HuH-7.5 (cell line): ENCODE measurements at regions not wholly inside any gene's neighbourhood (a gene's known extent, or its start where the extent isn't known, plus 50 kb on each side); places are given as distances from the start of the nearest gene placed in this dataset.

Experiments
- DNase-seq: peaks from one replicate; pipeline ENCODE4 v3.0.0; 2011; ENCODE audit warnings: low spot score

DNA sequence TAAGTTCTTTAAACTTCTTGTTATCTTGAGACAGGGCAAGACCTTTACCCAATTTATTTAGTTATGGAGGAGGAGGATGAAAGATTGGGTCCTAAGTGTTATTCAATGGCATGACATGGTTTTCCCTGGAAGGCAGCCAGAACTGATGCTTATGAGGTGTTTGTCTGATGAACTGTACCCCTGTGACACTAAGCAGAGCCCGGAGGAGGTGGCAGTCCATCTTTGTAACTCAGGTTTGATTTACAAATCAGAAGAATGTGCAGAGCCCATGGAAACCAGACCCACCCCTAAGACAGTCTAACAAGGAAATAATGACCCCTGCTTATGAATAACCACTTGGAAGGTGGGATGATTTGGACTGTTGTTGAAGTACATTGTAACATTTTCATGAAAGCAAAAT is 878.6 kb upstream of the NR2F2 start:
- DNase-seq = no peak

DNA sequence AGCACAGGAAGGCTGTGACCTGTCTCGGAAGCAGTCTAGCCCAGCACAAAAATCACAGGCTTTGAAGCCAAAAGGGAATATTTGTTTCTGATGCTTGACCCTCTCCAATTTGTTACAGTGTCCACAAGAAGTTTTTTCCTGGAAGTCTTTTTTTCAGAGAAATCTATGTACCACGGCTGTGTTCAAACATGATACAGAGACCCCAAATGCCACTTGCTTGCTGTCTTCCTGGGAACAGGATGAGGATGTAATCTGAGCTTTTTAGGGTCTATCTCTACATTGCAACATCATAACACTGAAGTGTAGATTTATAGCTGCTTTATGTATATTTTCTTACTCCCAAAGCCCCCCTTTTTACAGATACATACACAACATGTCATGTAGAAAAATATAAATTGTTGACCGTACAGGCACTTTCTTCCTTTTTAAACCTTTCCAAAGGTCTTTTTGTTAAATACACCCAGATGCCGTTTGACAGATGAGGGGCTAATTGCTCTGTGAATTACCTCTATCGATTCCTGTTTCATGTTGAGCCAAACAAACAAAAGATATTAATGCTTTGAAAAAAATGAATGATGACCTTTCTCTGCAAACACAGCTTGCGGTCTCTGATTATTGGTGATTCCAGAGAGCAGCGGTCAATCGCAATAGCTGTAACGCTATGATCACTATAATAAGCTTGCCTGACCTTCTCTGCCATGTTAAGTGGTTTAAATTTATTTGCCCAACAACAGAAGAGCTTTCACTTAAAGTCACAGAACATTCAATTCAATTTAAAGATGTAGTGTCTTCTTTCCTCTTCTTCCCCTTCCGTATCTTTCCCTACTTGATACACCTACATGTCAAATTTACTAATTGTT is 875.9 kb upstream of the NR2F2 start:
- peak; percentile 20 for DNase-seq

DNA sequence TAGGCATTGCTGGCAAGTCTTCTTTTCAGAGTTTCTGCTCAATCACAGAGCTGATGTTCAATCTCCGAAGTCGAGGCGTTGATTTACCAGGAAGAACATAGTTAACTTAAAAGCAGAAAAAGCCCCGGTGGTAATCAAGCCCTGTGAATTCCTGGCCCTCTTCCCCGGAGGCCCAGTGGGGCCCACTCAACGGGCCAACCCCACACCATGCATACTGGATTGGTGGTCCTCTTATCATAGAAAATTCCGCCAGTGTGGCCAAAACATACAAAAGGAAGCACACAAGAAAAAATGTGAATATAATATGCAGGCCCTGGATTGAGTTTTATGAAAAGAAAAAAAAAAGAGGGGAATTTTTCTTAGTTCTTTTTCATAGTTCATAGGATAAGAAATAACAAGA is 873.0 kb upstream of the NR2F2 start:
- no peak for DNase-seq

DNA sequence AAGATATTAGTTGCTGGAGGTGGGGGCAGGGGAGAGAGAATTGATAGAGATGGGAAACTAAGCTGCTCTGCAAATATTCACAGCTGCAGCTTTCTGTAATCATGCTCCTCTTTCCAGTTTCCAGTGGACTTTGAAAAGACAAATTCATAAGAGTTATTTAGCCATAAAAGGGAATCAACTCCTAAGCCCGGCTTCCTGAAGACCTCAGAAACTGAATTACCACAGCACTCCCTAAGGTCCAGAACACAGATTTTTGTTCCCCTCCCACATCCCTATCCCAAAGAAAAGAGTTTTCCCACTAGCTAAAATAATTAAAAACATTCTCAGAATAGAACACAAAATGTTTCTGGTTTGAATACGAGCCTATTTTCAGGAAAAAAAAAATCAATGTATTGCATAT is 871.8 kb upstream of the NR2F2 start:
- no peak for DNase-seq

DNA sequence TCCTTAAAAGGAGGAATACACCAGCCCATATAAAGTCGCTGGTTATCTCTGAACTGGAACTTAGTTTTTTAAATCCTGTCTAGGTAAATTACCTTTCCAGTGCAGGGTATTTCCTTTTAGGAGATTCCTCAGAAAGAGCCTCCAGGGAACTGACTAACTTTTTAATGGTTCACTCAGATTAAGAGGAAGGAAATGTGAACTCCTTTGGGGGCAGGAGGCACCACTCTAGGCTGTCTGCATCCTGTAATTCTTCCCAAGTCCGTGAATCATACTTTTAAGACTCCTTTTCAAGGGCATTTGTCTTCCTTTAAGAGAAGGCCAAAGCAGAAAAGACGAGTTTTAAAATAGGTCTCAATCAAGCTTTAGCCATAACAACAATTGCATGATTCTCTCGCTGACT is 871.2 kb upstream of the NR2F2 start:
- DNase-seq = no peak

DNA sequence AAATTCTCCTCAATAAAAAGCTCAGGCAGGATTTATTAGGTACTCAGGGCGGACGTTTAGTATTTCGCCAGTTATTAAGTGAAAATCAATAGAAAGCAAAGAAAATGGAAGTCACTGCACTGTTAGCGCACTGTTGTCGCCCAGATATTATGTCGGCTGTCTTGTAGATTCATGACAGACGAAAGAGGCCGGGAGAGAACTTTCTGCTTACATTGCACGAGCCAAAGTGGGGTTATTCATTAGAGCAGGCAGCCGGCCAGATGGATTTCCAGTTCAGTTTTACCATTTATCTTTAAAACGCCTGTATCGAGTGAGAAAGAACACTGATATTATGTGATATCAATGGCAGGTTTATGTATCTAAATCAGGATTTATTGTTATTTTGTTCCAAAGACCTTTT is 866.0 kb upstream of the NR2F2 start:
- DNase-seq = no peak

DNA sequence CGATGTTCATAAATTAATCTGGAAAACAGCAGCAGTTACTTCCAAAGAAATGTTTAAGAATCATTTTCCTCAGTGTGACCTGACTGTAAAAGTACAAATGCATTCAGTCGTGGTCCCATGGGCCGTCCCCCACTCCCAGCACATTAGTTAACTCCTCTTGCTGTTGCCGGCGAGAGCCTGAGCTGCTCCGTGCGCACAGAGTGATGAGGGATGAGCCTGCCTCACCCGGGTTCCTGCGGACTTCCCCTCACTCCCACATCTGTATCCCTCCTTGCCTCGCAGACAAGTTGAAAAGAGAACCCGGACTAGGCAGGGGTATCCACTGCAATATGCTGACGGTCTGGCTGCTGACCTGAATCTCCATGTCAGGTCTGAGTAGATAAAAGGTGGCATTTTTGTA is 861.7 kb upstream of the NR2F2 start:
- no peak for DNase-seq

DNA sequence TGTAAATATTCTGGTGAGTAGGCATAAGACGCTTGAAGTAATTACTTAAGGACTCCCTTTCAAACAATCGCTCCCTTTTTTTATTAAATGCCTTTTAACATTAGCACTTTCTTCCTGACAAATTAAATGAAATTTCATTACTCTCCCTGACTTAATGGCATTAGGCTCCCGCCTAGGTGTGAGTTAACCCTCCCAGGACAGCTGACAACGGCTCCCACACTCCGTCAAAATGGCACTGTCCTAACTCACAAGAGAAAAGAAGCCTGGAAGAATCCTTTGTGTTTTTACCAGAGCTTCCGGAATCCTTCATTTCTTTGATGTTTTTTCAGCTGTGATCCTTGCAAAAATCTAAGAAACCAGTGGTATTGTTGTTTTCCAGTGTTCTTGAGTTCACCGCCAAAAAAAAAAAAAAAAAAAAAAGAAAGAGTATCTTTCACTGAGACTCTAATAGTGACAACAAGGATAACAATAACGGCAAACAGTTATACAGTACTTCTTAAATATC is 861.0 kb upstream of the NR2F2 start:
- DNase-seq = no peak

DNA sequence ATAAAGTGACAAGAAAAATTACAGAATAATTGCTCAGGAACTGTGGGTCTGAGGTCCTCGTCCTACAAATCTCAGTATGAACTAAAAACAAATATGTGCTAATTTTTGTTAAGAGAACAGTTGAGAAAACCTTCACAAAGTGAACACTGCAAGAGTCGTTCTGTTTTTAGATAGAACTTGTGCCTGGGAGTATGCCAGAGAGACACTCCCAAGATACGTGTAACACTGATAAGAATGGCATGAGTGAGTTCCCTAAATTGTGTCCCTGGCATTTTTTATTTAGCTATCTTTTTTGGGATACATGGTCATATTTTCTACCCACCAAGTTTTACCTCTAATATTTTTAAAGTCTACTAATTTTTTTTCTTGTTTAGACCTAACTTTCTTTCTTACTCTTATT is 860.0 kb upstream of the NR2F2 start:
- DNase-seq = no peak

DNA sequence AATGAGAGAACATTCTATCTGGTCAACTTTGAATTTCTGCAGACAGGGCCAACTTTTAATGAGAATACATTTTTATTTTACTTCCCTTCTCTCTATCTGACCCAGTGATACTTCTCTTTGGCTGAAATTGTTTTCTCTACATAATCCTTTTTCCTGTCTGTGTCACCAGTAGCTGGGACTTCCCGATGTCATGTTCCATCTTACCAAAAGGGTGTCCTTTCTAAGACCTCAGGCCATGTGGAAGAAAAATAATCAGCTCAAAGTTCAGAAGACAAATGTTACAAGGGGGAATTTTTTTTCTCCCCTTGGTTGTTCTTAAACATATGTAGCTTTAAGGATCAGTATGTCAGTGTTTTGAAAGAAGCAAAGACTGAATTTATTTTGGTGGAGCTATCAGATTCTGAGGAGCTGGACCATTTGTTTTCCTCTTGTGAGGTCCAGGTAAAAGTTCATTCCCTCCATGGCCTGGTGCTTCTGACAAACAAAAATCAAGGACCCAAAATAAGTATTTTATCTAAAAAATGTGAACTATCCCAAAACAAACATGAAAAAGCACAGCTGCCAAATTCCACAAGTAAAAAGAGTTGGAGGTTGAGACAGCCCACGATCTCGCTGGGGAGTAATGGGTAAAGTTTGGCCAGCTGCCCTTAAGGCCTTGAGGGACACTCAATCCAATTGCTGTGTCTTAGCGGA is 859.4 kb upstream of the NR2F2 start:
- no peak for DNase-seq

DNA sequence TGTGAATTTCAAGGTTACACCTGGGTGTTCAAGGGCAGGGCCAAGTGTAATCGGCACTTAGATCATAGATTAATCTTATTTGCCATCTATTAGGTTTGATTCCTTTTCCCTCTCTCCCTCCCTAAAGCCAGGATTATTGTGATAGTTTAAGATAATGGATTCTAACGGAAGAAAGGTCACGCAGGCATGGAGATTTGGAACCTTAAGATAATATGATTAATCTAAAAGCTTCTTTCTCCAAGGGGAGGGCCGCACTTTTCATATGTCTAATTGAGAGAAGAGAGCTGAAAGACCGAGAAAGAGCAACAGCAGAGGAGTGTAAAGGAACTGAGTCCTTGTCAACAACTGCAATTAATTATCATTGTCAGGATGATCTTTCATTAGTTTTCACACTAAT is 858.8 kb upstream of the NR2F2 start:
- DNase-seq = no peak

DNA sequence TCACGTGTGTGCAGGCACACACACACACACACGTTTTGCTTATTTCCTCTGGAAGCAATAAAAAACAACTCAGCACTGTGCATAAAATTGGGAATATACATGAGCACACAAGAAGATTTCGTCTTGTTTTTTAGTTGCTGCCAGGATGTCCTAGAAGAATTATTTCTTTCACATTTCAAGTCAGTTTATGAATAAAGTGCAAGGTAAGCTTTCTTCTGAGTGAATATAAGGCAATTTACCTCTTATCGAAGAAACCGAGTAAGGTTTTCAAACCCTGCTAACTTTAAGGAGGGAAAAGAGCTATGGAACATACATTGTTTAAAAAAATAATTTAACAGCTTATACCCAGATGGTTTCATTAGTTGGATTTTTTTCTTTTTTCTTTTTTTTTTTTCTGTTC is 855.4 kb upstream of the NR2F2 start:
- no peak for DNase-seq

DNA sequence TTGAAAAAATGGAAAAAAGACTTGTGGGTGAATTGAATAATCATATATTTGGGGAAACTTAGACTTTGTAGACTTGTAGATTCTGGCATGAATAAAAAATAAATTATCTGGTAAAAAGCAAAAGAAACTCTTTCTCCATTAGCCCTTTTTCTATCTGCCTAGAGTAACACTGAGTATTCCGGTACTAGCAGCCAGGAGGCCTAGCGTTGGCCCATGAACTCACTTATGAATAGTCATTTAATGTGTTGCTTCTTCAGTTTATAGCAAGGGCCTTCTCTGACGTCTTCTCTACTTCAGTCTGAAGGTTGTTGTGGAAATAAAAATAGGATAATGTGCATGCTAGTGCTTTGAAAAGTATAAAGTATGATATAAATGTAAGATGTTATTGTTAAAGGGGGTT is 851.2 kb upstream of the NR2F2 start:
- DNase-seq = no peak

DNA sequence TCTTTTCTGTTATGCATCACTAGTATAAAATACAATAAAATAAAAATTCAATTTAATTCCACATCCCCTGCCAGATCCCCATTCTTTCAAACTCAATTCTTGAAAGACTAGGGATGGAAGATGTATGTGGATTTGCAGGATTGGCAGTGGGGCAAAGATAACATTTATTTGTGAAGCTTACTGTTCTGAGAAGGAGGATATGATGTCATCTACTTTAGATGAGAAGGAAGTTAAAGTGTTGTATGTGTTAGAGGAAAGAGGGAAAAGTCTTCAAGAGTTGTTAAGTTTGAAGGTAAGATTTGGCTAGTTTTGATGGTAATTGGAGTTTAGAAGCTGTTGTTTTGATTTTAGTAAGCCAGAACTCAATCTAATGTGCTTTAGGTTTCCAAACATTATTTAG is 845.1 kb upstream of the NR2F2 start:
- no peak for DNase-seq

DNA sequence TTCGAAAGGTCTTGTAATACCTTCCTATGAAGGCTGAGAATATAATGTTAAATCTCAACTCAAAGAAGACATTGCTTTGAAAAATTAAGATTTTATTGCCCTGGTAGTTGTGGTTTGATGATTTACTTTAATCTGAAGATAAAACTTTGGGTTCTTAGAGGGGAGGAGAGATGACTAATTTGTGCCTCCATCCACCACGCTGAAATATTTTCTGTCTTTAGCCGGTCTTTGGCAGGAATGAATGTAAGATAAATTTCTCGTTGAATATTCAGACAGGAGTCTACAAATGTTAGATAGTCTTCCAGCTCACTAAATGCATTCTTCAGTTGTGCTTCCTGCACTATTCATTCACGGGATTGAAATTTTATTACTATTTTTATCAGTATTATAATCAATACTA is 844.3 kb upstream of the NR2F2 start:
- no peak for DNase-seq

DNA sequence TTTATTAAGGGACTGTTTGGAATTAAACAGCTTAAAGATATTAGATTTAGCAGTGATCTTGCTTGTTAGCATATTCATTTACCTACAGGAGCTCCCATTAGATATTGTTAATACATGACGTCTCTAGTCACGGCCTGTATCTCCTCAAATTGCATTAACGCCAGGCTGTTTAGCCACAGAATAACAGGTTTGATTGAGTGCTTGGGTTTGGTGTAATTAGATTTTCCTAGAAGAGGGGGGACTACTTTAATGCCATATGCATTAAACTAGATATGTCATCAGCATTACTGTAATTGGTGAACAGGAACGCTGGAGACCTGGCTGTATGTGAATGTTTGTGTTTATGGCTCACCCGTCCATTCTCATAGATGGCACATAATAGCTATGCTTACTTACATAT is 841.4 kb upstream of the NR2F2 start:
- no peak for DNase-seq

DNA sequence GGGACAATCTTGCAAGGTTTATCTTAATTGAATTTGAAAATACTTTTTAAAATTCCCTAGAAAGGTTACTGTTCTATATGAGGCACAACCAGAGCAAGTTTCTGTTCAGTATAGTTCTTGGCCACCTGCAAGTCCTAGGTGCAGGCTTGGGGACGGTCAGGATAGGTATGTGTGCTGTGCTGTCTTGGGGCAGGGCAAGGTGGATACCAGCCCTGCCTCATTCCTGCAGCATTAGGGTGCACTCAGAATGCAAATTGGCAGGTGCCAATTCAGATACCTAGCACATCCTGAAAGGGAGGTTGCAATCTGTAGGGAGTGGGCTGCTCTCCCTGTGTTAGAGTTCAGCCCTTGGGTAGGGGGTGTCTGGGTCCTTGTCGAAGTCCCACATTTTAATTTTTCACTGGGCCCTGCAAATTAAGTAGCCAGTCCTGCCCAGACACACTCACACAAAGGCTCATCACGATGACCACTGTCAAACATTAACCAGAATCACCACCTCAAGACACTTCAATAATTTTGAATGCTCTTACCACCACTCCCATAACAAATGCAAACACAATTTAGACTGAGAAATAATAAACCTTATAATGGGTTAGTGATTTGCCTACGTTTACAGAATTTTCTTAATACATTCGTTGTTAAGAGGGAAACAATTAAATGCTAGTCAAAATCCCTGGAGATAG is 838.0 kb upstream of the NR2F2 start:
- no peak for DNase-seq

DNA sequence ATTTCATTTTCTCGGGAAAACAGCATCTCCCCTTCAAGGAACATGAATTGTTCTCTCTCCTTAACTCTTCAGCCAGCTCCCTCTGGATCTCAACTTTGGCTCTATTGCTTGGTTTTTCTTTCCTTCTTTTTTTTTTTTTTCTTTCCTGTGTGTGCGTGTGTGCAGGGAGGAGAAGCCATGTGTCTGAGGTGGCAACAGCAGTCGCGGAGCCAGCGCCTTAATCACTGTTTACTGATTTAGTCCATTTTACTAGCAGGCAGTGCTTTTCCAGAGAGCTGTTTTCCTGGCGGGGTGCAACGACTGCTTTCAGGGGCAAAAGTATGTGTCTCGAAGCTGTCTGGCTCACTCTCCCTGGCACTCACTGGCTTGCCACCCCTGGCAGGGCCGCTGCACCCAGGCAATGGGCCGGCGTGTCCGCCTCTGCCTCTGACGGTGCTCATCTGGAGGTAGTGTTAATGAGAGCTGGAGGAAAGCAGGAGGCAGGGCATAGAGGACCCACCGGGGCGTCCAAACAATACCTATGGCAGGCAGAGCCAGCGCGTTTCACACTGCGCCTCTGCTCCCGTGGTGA is 835.4 kb upstream of the NR2F2 start:
- DNase-seq = no peak

DNA sequence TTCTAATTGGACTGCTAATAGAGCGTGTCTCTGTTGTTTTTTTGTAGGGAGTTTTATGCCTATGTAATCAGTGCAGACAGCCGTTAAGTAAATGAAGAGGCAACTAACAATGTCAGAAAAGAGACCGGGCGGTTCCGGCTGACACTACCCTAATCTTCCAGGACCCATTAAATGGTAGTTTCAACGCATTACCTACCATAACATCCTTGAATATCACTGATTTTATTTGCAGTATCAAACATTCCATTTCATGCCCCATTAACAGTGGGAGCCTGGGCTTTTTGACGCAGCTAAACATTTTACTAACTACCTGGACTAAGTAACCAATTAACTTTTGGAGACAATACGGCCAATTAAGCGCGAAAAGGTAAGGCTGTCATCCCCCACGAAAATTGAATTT is 832.9 kb upstream of the NR2F2 start:
- DNase-seq = no peak

DNA sequence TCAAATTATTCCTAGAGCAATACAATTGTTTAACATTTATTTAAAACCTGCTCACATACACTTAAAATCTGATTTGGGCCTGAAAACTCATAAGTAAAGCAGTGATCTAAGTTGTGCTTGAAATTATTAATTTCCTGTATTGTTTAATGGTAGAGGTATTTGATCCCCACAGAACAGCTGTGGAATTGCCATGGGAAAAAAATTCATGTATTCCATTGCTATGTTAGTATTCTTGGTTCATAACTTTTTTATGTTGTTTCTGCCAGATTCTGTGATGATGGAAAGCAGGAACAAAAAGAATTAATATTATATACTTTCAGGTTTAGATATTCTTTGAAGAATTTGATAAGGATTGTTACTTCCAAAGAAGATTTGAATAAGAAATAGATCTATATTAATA is 831.5 kb upstream of the NR2F2 start:
- DNase-seq = no peak

DNA sequence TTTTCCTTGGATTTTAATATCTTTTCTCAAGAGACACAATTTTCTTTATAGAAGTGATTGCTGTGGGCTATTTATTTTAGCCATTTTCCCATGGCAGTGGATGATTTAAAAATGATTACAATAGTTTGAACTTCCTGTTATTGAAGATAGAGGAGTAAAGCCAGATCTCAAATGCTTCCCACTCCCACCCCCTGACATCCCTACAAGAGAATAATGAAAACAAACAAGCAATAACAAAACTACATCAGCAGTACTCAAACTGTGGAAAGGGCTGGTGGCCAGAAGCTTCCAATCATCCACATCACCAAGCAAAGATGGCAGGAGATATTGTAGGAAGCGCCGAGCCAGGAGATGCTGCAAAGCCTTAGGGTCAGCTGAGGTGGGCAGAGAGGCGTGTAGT is 831.1 kb upstream of the NR2F2 start:
- no peak for DNase-seq

DNA sequence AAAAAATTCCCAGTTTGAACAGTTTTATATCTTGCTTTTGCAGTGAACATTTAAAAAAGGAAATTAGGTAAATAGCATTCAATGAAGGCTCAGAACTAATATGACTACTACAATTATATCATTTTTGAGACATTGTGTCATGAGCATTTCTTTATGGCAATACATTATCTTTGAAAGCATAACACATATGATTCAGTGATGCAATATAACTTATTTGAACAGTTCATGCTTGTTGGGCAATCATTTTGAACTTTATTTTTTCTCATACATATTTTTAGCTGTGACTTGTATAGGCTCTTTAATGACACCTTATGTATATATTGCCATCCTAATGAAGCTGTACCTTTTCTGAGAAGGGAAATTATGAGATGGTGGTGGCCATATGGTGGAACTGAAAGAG is 828.6 kb upstream of the NR2F2 start:
- DNase-seq = no peak

DNA sequence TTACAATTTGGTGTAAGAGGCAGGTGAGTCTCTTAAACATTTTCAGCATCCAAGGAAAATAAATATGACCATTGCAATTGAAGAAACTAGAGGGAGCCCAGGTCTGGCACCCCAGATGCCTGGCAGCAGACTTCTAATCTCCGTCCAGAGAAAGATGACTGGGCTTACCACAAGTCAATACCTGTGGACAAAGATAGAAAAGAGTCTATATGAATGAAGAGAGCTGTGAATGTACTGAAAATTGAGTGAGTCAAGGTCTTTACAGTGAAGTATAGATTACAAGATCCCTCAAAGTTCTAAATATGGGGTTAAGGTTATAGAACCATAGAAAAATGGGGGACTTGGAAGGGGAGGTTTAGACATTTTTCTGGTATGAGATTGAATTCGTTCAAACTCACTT is 827.4 kb upstream of the NR2F2 start:
- DNase-seq = no peak
